Activated CD8-positive, alpha-beta memory T cell treated with anti-CD3 and anti-CD28 coated beads for 36 hours (primary cell): ENCODE measurements at regions not wholly inside any gene's neighbourhood (a gene's known extent, or its start where the extent isn't known, plus 50 kb on each side); places are given as distances from the start of the nearest gene placed in this dataset.

Experiments
- CTCF ChIA-PET: fragments of 350-600 bp; sonication (Branson Sonifier 250); formaldehyde crosslinking; loops from one replicate; lab custom pipeline; 2021; ENCODE audit warnings: antibody characterized with exemption; lab: Charles Lee
- POLR2A ChIA-PET: fragments of 350-600 bp; sonication (Branson Sonifier 250); formaldehyde crosslinking; loops from one replicate; lab custom pipeline; 2021; ENCODE audit warnings: antibody characterized with exemption; lab: Charles Lee

GRCh38 chr5:158344376-158344775 is 485.4 kb upstream of the CLINT1 start:
- CTCF ChIA-PET, result no interaction called here
- POLR2A ChIA-PET, result no interaction called here

DNA sequence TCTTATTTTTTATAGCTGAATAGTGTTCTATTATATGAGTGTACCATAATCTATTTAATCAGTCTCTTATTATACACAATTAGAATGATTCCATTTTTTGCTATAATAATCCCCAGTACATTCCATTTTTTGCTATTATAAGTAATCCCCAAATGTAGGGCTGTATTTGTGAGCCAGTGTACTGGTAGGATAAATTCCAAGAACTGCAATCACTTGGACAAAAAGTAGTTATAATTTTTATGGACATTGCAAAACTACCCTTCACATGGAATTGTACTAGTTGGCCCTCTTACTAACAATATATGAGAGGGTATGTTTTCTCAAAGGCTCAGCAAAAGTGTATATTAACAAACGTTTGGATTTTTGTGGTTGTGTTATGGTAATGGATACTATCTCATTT is 481.7 kb upstream of the CLINT1 start:
- POLR2A ChIA-PET, result no interaction called here
- CTCF ChIA-PET, result no interaction called here

DNA sequence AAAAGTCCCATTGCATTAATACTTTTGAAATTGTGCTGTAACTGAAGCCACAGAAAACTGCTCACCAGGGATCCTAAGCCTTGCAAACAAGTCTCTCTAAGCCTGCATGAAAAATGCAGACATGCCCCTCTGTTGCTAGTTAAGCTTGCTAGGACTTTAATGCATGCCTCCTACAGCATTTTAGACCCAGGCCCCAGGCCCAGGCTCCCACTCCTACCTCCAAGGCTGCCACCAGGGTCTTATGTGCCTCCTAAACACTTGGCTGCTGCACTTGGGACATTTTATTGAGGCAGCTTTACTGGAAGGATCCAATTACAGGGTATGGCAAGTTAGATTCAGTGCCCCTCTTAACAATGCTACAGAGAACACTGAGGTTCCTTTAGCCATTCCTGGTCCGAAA is 467.3 kb upstream of the CLINT1 start:
- CTCF ChIA-PET, result no interaction called here

GRCh38 chr5:158324236-158324635 is 465.3 kb upstream of the CLINT1 start:
- POLR2A ChIA-PET, result no interaction called here
- CTCF ChIA-PET, result no interaction called here

More for the DNA sequence above, 467.3 kb upstream of the CLINT1 start:
- POLR2A ChIA-PET, result no interaction called here

GRCh38 chr5:158322620-158323019 is 463.7 kb upstream of the CLINT1 start:
- ChIA-PET CTCF (no interaction called here), POLR2A (no interaction called here)

DNA sequence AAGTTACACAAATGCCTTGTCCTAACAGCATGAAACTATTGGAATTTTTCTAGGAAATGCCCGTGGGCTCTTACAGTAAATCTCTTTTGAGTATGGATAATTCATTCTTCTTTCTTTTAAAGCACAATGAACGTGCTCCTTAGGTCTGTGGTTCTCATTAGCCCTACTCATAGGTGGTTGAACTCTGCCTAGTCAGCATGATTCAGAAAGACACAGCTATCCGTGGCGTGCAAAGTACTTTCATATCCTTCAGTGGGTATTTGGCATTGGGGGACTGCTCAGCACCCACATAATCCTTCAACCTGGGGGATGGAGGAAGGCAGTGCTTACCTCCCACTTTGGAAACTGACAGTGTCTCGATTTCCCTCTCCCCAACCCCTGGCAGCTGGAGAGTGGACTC is 462.0 kb upstream of the CLINT1 start:
- POLR2A ChIA-PET, result no interaction called here

GRCh38 chr5:158320178-158320674 is 461.3 kb upstream of the CLINT1 start:
- POLR2A ChIA-PET, result no interaction called here
- CTCF ChIA-PET, result no interaction called here

More for the DNA sequence above, 462.0 kb upstream of the CLINT1 start:
- CTCF ChIA-PET, result no interaction called here

GRCh38 chr5:158317507-158317906 is 458.6 kb upstream of the CLINT1 start:
- ChIA-PET POLR2A (no interaction called here), CTCF (no interaction called here)

DNA sequence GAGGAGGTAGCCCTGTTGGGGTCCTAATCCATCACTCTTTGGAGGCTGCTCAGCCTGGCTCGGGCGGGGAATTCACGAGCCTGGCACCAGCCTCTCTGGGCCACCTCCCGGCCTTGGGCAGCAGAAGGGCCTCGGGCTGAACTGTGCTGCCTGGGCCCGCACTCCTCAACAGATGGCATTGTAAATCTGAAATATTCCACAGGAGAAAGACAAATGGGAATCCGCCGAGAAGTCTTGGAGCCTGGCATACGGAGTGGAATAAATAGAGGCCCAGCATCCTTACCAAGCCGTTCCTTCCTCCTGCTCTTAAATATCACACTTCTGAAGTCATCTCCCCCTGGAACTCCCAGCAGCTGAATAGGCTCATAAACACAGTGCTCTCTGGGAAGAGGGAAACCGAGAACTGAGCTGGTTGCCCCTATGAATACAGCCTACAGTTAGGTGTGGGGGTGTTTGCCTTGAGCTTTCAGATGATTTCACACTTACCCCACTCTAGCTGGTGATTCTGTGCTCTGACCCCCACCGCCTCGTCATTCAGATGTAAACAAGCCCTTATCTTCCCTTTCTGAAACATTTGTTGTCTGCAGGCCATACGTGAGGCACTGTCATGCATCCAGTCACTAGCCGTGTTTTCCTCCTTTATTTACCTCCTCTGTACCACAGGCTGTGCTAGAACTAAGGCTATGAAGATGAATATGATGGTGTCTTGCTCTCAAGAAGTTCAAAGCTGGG is 455.0 kb upstream of the CLINT1 start:
- POLR2A ChIA-PET, result no interaction called here
- CTCF ChIA-PET, result no interaction called here

DNA sequence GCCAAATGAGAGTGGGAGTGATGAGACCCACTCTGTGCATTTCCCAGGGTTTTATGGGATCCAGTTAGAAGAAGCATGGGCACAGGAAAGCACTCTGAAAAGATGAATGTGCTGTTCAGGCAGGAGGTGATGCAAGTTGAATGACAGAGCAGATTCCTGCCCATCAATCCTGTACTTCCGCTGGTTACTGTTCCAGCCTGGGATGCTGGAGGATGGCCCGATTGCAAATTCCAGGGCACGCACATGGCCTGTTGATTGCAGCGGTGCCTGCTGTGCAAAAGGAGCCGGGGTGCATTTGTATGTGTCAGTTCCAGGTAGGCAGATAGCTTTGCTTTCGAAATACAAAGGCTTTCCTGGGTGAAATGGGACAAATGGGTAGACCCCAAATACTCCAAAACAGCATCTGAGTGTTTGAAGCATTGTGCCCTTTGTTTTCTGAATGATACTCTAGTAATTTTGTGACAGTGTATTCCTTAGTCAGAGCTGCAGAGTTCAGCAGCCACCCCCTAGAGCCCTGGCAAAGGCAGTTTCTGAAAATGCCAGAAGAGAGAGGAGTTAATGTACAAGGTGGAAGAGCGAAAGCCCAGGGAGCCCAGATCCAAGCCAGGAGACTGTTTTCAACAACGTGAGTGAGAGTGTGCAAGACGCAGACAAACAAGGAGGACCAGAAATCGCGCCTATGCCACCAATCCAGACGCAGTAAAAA is 454.2 kb upstream of the CLINT1 start:
- ChIA-PET CTCF (no interaction called here), POLR2A (no interaction called here)

GRCh38 chr5:158309088-158309807 is 450.3 kb upstream of the CLINT1 start:
- ChIA-PET CTCF (no interaction called here), POLR2A (no interaction called here)

DNA sequence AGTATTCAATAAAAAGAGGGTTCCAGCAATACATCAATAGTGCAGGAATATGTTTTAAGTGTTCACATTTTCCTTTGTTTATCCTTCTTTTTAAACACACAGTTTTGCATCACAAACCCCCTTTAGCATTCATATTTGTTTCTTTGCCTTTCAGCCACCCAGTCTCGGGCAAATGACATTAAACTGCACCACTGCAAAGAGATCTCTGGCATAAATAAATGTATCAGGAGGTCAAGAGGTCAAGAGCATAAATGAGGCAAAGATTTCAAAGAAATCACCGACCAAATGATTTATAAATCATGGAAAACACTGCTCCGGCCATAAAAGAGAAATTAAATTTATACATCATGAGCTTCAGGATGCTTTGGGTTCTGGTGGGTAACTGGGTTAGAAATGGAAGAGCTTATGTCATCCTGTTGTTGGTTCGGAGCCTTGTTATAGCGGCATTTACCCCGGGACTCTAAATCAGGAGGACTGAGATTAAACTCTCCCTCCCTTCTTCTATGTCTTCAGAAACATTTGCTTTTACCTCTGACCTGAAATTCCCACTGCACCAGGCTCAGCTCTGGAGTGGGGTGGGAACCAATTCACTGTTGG is 449.6 kb upstream of the CLINT1 start:
- ChIA-PET POLR2A (no interaction called here), CTCF (no interaction called here)

- CTCF ChIA-PET, result no interaction called here
These were observed 446.9 kb upstream of the CLINT1 start for GRCh38 chr5:158305861-158306260.

GRCh38 chr5:158304607-158305006 is 445.7 kb upstream of the CLINT1 start:
- CTCF ChIA-PET, result no interaction called here
- POLR2A ChIA-PET, result no interaction called here

More at GRCh38 chr5:158305861-158306260, 446.9 kb upstream of the CLINT1 start:
- POLR2A ChIA-PET, result no interaction called here

GRCh38 chr5:158303883-158304282 is 444.9 kb upstream of the CLINT1 start:
- POLR2A ChIA-PET, result no interaction called here
- CTCF ChIA-PET, result no interaction called here

DNA sequence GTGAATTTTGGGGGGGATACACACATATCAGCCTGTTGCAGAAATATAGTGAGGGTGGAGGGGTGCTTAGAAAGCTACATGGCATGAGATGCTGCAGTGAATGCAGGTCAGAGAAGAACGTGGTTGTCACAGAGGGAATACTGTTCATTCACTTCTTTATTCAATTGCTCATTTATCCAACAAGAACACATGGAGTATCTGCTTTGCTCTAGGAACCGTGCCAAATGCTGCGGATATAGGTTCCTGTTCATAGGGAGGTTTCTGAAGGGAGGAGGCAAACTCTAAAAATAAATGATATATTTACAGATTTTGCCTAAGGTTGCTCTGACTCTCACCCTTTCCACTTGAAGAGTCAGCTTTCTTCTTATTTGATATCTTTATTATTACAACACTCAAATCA is 444.3 kb upstream of the CLINT1 start:
- ChIA-PET CTCF (no interaction called here), POLR2A (no interaction called here)

DNA sequence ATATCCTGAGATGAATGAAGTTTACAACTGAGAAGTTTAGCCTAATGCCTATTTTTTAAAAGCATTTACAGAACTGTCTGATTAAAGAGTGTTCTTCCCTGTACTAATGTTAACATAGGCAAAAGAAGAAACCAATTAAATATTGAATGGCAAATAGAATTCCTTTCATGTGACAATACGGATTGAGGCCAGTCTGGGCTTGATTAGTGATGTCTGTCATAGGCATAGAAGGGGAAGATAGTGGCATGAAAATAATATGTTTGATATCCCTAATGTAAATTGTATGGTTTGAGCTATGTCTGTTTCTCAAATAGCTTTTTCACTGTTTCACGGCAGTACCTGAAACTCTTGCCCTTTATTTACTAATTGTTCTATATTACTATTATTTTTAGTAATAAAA is 443.1 kb upstream of the CLINT1 start:
- ChIA-PET CTCF (no interaction called here), POLR2A (no interaction called here)

- POLR2A ChIA-PET, result no interaction called here
These were observed 442.2 kb upstream of the CLINT1 start for GRCh38 chr5:158301186-158301585.

GRCh38 chr5:158300256-158300655 is 441.3 kb upstream of the CLINT1 start:
- POLR2A ChIA-PET, result no interaction called here
- CTCF ChIA-PET, result no interaction called here

More at GRCh38 chr5:158301186-158301585, 442.2 kb upstream of the CLINT1 start:
- CTCF ChIA-PET, result no interaction called here

- POLR2A ChIA-PET, result no interaction called here
- CTCF ChIA-PET, result no interaction called here
These were observed 438.1 kb upstream of the CLINT1 start for GRCh38 chr5:158297002-158297527.
